Muscle of back (tissue), 3 donors: ENCODE measurements at regions not wholly inside any gene's neighbourhood (a gene's known extent, or its start where the extent isn't known, plus 50 kb on each side); places are given as distances from the start of the nearest gene placed in this dataset.
"Not testable (repeated sequence)": the region's sequence is repeated elsewhere in the genome, so short reads cannot be mapped to it uniquely, and the experiment has no call there.

Experiments
- DNase-seq, 3 donors: peaks; one replicate each; pipeline versions ENCODE4 v3.0.0 to v3.0.0-alpha.2; 2013

DNA sequence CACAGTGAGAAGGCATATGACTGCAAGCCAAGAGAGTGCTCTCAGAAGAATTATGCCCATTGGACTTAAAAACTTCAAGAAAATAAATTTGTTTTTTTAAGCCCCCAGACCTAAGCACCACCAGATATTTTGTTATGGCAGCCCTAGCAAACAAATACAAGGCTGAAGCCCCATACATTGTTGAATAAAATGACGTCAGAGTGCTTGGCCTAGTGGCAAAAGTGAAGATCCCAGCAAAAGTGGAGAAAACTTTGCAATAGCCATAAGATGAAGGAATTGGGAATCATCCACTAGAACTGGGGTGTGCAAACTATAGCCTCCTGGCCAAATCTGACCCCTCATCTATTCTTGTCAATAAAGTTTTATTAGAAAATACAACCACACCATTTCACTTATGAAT, 517.5 kb downstream of the IRS1 start:
- no peak for DNase-seq

DNA sequence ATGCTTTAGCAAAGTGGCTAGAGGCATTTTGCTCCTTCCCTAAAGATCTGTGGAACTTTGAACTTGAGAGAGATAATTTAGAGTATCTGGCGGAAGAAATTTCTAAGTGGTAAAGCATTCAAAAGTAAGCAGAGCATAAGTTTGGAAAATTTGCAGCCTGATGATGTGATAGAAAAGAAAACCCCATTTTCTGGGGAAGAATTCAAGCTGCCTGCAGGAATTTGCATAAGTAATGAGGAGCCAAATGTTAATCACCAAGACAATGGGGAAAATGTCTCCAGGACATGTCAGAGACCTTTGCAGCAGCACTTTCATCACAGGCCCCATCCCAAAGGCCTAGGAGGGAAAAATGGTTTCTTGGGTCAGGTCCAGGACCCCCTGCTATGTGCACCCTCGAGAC, 519.5 kb downstream of the IRS1 start:
- DNase-seq, result not testable (repeated sequence)

DNA sequence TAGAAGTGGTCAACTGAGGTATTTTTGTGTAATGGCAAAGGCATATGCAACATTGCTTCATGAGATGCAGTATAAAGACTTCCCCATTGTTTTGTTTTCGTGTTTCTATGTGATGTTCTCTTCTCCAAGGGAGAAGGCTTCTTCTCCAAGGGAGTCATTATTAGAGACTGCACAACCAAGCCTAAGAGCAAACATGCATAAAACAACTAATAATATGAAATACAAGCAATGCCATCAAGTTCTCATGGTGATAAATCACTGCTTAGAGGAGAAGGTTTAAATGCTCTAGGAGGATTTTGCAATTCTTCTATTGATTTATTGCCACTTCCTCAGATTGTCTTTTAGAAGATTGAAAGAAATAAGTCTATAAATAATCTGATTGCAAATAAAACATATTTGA, 524.4 kb downstream of the IRS1 start:
- DNase-seq, result no peak

DNA sequence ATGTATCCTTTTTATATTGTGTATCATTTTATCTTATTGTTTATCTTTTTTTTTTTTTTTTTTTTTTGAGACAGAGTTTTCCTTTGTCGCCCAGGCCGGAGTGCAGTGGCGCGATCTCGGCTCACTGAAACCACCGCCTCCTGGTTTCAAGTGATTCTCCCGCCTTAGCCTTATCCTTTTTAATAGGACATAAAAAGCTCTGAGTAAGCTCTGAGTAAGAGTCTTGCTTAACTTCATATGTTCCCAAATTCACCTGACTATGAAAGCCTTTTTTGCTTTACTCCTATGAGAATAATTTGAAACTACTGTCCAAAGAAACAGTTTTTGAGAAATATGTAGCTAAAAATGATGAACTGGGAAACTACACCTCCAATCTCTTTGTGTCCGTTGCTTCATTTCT, 525.5 kb downstream of the IRS1 start:
- DNase-seq, result no peak

DNA sequence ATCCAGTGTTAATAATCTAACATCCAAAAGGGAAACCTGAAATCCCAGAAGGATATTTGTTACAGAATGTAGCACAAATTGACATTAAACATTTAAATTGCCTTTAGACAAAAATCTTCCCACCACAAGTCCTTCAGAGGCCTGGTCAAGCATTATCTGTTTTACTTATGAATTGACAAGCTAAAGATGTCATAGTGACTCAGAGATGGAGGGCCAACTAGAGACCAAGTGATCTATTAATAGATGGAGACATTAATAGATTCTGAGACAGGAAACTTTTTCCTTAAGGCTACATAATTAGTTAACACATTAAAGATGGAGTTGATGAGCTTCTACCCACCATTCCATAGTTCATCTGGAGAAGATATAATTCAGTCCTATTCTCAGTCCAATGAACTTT, 526.2 kb downstream of the IRS1 start:
- no peak for DNase-seq

DNA sequence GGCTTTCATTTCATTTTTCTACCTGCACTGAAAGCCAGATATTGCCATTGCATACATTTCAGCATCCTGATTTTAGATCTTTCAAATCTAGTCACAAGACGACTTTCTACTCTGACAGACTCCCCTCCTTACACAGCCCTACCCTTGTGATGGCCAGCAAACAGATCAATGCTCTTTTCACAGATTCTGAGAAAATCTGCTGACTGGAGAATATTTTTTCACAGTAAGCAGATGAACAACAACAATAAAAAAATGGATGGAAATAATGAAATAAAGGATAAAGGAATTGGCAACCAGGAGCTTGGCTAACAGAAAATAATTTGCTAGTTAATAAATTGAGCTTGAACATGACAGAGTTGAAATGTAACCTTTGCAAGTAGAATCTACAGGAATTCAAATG, 527.2 kb downstream of the IRS1 start:
- DNase-seq, result no peak

DNA sequence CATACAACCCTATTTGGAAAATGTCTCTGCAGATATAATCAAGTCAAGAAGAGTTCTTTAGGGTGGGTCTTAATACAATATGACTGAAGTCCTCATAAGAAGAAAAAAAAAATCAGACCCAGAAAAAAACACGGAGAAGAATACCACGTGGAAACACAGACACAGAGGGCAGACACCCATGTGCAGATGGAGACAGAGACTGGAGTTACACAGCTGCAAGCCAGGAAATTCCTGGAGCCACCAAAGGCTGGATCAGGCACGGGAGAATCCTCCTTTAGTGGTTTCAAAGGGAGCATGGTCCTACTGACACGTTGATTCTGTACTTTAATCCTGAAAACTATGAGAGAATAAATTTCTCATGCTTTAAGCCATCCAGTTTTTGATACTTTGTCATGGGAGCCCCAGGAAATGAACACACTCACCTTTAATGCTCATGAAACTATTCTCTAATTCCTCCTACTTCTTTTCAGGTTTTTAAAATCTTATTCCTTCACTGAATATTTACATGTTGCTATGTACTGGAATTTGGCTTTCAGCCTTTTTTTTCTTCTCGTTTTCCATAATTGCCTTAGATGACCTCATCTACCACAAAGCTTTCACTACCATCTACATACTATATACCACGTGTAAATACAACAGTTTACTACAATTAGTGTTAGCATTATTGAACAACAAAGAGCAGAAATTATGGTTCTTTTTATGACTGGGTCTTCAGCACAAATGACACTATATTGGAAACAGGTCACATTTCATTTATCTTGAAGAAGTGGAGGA, 529.1 kb downstream of the IRS1 start:
- DNase-seq, result no peak

DNA sequence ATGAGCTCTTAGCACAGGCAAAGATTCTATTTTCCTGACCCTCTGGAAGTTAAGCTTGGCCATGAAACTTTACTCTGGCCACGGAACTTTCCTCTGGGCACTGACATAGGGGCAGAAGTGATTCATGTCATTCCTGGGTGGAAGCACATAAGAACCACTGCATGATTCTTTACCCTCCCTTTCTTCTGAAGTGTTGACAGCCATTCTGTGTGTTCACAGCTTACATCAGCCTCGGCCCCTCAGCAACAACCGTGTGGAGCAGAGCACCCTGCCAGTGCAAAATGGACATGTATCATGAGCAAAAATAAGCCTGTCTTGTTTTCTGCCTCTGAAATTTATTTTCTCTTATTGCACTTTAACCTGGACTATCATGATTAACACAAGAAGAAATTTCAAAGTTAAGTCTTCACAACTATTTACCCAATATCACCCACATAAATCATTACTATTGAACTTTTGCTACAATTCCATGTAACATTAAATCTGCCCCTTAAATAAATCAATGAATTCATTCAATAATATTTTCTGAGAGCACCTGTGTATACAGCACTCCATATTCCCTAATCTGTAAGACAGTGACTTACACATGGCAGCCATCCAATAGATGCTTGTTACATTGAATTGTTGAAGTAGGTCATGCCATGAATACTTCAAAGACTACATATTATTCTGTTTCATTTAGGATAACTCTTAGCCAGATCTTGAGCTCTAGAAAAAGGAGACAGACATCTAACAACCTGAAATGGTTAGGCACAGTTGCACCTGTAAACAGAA, 531.9 kb downstream of the IRS1 start:
- DNase-seq, result no peak

DNA sequence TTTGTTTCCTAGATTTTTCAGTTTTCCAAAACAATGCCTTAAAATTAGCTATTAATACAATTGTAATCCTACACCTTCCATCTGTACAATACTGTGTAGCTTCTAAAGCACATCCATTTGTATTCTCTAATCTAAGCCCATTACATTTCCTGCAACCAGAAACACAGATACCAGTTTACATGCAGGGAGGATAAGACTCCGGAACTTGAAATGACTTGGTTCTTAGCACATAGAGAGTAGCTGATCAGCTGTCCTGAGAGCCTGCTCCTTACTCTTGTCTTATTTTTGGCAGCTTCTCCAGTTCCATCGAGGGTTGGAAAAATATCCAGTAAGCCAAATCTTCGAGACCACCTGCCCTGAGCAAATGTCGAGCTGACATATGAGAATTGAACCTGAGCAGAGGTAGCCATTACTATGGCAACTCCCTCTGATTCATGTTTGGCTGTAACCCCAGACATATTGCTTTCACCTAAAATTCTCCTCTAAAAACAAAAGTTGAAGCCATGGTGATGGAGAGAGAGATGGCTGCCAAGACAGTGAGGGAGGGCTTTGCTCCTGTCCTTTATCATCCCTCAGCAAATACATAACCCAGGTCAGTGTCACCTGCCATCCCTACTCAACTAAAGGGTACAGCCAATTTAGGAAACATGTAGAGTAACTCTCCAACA, 542.8 kb downstream of the IRS1 start:
- DNase-seq, result peak; percentile 42 to 43 (median 43)

DNA sequence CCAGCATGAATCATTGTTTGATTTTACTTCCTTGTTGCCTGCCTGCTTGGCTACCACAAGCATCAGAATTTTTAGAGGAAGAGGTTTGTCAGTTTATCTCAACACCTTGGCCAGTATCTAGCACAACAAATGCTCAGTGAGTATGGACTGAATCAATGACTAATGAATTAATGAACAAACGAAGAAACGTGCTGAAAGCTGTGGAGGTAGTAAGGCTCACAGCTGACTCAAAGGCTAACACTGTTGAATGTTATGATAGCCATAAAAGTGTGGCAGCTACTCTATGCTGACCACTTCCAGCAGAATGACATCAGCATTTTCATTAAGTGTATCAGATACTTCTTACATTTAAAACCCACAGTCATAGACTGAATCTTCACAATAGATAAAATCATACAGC, 543.4 kb downstream of the IRS1 start:
- no peak for DNase-seq

DNA sequence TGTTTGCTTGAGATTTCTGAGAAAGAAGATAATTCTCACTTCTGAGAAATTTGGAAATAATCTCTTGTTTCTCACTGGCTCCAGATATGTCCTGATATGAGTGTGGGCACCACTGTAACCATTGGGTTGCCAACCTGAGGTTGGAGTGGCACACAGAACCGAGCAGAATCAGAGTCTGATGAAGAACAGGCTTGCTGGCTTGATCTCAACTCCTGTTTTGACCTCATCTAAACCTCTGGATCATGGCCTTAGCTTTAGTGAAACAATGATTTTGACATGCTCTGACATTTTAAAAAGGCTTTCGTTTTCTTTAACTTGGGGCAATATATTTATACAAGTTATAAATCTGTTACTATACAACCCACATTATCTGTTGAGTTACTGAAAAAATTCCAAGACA, 548.0 kb downstream of the IRS1 start:
- no peak for DNase-seq

DNA sequence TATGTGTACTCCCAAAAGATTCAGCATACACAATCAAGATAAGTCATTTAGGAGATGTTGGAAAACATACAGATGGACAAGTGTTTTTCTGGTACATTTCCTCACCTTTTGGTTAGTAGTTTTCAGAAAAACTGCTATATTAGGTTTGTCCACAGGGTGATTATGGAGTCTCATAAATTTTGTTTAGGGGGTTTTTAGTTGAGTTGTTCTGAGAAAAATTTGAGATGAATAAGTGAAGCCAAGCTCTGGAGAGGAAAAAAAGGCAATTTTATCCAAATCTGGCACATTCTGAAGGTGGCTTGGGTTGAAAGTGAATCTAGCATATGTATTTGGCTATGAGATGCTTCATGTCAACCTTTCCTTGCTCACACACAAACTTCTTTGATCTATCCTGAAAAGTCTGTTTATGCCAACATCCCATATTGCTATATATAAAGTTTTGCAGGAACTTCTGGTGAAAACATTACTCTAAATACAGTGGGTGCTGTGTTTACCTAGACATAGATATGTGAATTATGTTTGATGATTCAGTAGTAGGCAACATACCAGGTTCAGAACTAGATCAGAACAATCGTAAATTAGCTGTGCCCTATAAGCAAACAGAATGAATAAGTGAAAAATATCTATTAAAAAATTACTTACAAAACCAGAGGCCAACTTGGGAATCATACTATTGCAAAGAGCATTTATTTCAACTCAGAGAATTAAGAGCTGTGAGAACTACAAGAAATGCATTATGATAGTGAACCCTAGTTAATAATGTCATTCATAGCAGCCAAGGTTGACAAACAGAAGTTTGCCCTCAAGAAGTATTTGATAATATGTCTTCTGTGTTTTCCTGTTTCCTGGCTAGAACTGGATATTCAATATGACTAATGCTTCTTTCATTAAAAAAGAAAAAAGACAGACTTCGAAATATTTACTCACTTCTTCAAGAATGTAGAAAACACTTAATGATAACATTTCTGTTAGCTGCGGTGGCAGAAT, 552.0 kb downstream of the IRS1 start:
- no peak for DNase-seq

DNA sequence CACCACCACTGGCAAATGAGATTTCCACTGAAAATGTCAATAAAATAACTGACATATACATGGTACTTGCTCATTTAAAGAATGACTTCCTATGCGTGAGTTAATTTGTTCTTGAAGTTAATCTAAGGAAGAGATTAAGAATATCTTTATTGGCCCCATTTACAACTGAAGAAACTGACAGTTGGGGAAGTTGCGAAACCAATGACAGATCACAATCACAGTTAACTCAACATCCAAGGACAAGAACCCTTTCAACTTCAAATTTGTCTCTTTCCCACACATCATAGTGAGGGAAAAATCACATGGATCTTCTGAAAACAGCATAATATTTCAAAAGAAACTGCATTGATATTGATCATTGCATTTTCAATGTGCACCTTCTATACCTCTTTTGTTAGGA, 565.4 kb downstream of the IRS1 start:
- DNase-seq, result no peak

DNA sequence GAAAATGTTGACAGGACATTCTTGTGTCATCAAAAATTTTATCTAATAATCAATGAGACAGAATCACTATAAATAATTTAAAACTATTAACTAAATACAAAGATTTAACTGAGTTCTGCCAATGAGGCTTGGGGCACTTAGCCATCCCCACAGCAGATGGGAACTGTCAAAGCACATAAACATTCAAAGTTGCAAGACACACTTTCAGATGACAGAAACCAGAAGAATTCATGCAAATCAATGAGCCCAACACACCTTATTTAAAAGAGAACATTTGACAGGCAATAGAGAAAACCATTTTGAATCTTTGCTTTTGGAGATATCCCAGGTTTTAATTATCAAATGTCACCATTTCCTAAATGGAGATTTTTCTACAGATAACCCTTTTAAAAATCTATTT, 566.2 kb downstream of the IRS1 start:
- no peak for DNase-seq

DNA sequence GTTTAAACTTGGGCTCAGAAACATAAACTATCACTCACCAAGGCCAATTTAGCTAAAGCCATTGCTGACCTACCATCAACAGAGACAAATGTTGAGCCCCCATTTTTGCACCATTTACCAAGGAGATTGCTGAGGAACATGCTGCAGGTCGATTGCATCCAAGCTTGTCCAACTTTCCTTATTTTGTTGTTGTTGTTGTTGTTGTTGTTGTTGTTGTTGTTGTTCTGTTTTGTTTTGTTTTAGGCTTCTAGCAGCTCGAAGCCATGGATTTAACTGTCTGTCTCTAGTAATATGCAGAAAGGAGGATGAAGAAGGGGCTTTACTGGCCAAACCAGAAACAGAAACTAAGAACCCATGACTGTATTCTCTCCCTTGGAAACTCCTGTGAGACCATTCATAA, 571.5 kb downstream of the IRS1 start:
- no peak for DNase-seq

DNA sequence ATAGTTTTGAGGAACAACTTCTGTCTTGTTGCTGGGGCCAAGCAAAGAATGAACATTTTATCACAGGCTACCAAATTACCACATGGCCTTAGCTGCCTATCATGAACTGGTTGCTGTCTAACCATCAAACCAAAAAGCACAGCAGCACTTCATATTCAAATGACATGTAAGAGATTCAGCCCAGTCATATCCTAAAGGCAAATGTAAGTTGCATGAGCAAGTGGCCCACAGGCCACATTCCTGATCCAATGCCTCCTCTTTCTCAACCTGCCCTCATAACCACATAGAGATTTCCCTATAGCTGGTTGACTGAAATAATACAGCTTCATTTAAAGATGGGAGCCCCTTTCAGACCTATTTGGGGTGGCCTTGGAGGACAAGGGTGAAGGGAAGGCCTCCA, 572.3 kb downstream of the IRS1 start:
- DNase-seq, result no peak

DNA sequence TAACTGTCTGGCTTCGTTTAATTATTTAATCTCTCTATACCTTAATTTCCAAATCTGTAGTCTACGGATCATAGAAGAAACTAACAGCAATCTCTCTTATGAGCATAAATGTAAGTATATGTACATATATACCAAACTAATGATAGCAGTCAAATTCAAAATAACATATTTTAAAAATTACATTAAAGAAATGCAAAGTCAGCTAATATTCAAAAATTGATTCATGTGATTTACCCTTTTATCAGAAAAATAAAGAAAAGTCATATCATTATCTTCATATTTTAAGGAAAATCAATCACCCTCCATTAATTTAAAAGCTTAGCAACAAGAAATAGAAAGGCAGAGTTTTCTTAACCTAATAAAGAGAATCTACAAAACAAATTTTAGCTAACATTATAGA, 575.9 kb downstream of the IRS1 start:
- no peak for DNase-seq

DNA sequence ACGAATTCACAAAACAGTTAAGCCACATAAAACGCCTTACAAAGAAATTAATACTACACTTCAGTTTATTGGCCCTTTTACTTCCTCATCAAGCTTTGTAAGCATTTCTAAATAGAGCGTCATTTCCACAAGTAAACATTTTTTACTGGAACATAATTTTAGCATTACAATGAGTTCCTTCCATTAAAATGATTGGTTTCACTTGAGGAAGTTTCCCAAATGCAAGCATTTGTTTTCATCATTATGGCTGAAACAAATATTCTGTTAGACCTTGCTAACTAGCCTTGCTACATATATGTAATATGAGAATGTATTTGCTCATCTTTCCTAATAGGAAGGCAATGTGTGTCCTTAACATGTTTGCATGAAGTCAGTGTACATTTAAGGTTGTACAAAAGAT, 579.1 kb downstream of the IRS1 start:
- no peak for DNase-seq

DNA sequence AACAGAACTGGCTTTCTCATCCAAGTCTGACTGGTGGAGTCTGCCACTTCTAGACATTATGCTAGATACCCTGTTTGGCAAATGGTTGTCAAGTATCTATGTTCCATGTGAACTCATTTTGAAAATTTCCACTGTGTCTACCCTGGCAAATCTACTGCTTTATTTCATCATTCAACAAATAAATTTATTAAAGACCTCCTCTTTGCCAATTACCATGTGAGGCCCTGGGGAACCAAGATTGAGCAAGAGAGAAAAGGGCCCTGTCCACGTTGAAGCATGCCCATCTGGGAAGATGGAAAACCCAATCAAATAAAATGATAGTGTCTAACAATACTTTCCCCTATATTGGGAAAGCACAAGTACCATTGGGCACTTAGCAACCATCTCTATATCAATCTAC, 582.4 kb downstream of the IRS1 start:
- no peak for DNase-seq

DNA sequence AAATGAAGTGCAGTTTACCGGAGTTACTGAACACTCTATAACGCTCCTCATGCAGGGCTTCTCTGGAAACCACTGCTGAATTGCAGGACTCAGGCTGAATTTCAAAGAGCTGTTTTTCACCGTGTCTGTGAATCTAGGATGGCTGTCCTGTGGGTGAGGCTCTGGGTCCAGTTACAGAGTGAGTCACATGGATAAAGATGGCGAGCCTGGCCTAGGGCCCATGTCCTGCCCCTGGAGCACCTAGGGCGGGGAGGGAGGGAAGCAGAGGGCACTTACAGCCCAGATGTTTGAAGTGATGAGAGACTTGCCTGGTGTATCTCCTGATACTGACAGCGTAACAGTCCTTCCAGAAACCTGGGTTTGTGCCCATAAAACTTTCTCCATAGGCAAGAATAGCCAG, 583.0 kb downstream of the IRS1 start:
- no peak for DNase-seq

DNA sequence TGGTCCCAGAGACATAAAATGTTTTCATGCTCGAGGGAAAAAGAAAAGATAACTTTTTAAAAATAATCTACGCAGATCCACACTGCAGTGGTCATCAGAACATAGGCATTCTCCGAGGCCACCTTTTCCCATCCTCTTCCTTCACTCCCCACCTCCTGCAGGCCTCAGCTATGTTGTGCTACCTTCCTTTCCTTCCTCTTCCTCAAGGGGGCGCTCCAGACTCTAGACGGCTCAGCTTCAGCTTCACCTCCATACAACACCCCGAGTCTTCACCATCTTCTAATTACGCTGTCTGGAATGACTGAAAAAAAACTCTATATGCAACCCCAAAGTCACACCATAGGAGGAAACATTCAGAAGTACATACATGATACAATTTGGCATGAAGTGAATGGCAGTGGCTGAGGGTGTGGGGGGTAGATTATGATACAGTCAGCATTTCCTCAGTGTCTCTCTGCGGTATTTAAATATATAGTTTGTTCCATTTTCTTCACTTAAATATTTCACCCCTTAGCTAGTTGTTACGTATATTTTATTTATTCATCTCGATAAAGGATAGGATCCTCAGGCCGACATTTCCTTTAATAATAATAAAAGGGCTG, 583.6 kb downstream of the IRS1 start:
- DNase-seq, result peak in 2 of 3 donors; percentile 22 to 41
